ENCODE measurements at regions not wholly inside any gene's neighbourhood (a gene's known extent, or its start where the extent isn't known, plus 50 kb on each side); places are given as distances from the start of the nearest gene placed in this dataset.

DNA sequence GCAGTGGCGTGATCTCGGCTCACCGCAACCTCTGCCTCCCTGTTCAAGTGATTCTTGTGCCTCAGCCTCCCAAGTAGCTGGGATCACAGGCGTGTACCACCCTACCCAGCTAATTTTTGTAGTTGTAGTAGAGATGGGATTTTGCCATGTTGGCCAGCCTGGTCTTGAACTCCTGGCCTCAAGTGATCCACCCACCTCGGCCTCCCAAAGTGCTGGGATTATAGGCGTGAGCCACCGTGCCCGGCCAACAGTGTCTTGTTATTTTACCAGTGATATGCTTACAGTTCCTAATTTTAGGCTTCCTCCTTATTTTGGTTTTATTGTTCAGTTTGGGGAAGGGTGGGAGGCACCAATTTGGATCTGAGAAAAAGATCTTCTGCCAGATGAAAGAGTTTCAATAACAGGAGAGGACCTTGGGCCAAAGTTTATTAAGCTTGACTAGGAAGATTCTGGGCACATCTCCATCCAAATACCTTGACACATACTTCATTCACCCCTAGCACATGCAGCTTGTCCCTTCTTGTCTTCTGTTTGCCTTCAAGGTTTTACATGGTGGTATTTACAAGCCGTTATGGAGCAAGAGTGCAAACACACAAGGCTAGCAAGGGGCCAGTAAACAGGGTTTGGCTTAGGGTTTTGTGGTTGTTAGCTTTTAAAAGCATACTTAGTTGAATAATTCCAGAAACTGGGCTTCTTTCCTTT is 168.1 kb upstream of the DMRT1 start:
- POLR2A ChIA-PET = no interaction called here
- Histone ChIP-seq H3K9ac (replicated peaks; ENCODE audit: extremely low read depth, insufficient read depth, low read length) (no peak overlapping the region), H3K79me2 (ENCODE audit: control insufficient read depth, insufficient read depth, low read length) (no peaks in the 10 kb centered on the region), H3K27ac (ENCODE audit: insufficient read depth, low read depth, low read length) (no peak overlapping the region), H3K4me3 (replicated peaks in 1 of 3; ENCODE audit: insufficient read depth in 1 of 3, low read depth in 1 of 3, low read length in 3 of 3) (no peak overlapping the region), H3K9me3 (replicated peaks; ENCODE audit: control insufficient read depth, insufficient read depth, low read length) (no peaks in the 10 kb centered on the region), H3K4me1 (ENCODE audit: control insufficient read depth, extremely low read depth, insufficient read depth, low read length) (peaks cover 18% of the 10 kb centered on the region), H3K36me3 (ENCODE audit: control insufficient read depth in 2 of 2, extremely low read depth in 1 of 2, insufficient read depth in 2 of 2, low read length in 2 of 2) (no peaks in the 10 kb centered on the region), H3K27me3 (ENCODE audit: control insufficient read depth in 2 of 2, insufficient read depth in 2 of 2, low read length in 2 of 2) (no peaks in the 10 kb centered on the region), H3K4me2 (ENCODE audit: insufficient read depth, low read length) (no peak overlapping the region), H4K20me1 (replicated peaks; ENCODE audit: control insufficient read depth, extremely low read depth, insufficient read depth, low read length) (no peaks in the 10 kb centered on the region), H3K9me1 (replicated peaks; ENCODE audit: control insufficient read depth, extremely low read depth, insufficient read depth, low read length) (no peaks in the 10 kb centered on the region), H2AFZ (ENCODE audit: low read depth, low read length) (peak overlapping the region; percentile 11)
- no peak for DNase-seq (ENCODE audit: low read depth, low spot score)
- intact Hi-C loops (cut with micrococcal nuclease) (no loop called here), dilution Hi-C loops (cut with MboI; ENCODE audit: extremely low pct_ligation_motif_present, low sequenced_read_pairs) (no loop called here)
- CTCF ChIA-PET = no interaction called here
- BruUV-seq (replicated peaks) = no TSS peak
- no peak for FAIRE-seq
- TF ChIP-seq, protein P1, sequence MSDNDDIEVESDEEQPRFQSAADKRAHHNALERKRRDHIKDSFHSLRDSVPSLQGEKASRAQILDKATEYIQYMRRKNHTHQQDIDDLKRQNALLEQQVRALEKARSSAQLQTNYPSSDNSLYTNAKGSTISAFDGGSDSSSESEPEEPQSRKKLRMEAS (IDR thresholded peaks at IDR 0.05; ENCODE audit: insufficient read depth, insufficient read length) = no peak
- no peak for TF ChIP-seq GATA2 (IDR thresholded peaks at IDR 0.05; ENCODE audit: insufficient read depth, insufficient read length, low read depth, low read length)
- no peak for TF ChIP-seq POLR2A (IDR thresholded peaks at IDR 0.05; ENCODE audit: low read depth, low read length)
- no peak for TF ChIP-seq MYC (IDR thresholded peaks at IDR 0.05; ENCODE audit: low read depth, low read length)
- TF ChIP-seq EZH2 (IDR thresholded peaks at IDR 0.05; ENCODE audit: borderline replicate concordance, low read depth, low read length, severe bottlenecking) = no peak

DNA sequence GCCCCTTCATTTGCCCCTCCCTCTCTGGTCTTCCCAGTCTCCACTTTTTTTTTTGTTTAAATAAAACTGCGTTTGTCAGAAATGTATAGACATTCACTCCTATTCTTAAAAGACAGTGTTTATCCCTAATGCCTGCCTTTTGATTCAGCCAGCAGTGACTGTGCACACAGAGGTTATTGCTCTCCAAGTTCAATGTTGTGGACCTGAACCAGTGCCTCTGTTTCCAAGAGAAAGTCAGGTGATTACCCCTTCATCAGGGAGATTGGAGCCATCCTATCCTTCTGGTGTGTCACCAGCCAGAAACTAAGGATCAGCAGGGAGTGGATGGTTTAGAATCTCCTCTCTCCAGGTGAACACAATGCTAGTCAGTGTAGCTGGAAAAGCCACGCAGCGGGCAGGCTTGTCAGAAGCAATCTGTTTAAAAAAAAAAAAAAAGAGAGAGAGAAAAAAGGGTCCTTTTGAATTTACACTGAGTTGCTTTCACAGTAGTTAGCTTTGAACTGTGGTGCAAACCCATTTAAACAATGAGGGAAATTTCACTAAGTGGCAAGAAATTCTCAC is 167.5 kb upstream of the DMRT1 start:
- Histone ChIP-seq H3K4me1 (ENCODE audit: control insufficient read depth, extremely low read depth, insufficient read depth, low read length) (peaks cover 18% of the 10 kb centered on the region), H3K79me2 (ENCODE audit: control insufficient read depth, insufficient read depth, low read length) (no peaks in the 10 kb centered on the region), H4K20me1 (replicated peaks; ENCODE audit: control insufficient read depth, extremely low read depth, insufficient read depth, low read length) (no peaks in the 10 kb centered on the region), H3K9ac (replicated peaks; ENCODE audit: extremely low read depth, insufficient read depth, low read length) (no peak overlapping the region), H2AFZ (ENCODE audit: low read depth, low read length) (peak overlapping the region; percentile 77), H3K4me2 (ENCODE audit: insufficient read depth, low read length) (no peak overlapping the region), H3K9me1 (replicated peaks; ENCODE audit: control insufficient read depth, extremely low read depth, insufficient read depth, low read length) (no peaks in the 10 kb centered on the region), H3K9me3 (replicated peaks; ENCODE audit: control insufficient read depth, insufficient read depth, low read length) (no peaks in the 10 kb centered on the region), H3K4me3 (replicated peaks in 1 of 3; ENCODE audit: insufficient read depth in 1 of 3, low read depth in 1 of 3, low read length in 3 of 3) (no peak overlapping the region), H3K27me3 (ENCODE audit: control insufficient read depth in 2 of 2, insufficient read depth in 2 of 2, low read length in 2 of 2) (no peaks in the 10 kb centered on the region), H3K36me3 (ENCODE audit: control insufficient read depth in 2 of 2, extremely low read depth in 1 of 2, insufficient read depth in 2 of 2, low read length in 2 of 2) (no peaks in the 10 kb centered on the region), H3K27ac (ENCODE audit: insufficient read depth, low read depth, low read length) (no peak overlapping the region)
- no TSS peak for BruUV-seq (replicated peaks)
- intact Hi-C loops (cut with micrococcal nuclease) (no loop called here), dilution Hi-C loops (cut with MboI; ENCODE audit: extremely low pct_ligation_motif_present, low sequenced_read_pairs) (no loop called here)
- CTCF ChIA-PET = no interaction called here
- DNase-seq (ENCODE audit: low read depth, low spot score) (no peak), FAIRE-seq (no peak)
- TF ChIP-seq POLR2A (IDR thresholded peaks at IDR 0.05; ENCODE audit: low read depth, low read length) (no peak), JUN (IDR thresholded peaks at IDR 0.05; ENCODE audit: borderline replicate concordance, insufficient read depth, insufficient read length, low read depth) (no peak), EZH2 (IDR thresholded peaks at IDR 0.05; ENCODE audit: borderline replicate concordance, low read depth, low read length, severe bottlenecking) (no peak), MYC (IDR thresholded peaks at IDR 0.05; ENCODE audit: low read depth, low read length) (no peak), GATA2 (IDR thresholded peaks at IDR 0.05; ENCODE audit: insufficient read depth, insufficient read length, low read depth, low read length) (no peak), POLR2AphosphoS5 (IDR thresholded peaks at IDR 0.05; ENCODE audit: insufficient read depth, low read depth, low read length) (no peak), FOS (IDR thresholded peaks at IDR 0.05; ENCODE audit: borderline replicate concordance, insufficient read depth, low read length) (no peak)
- TF ChIP-seq, protein P2, sequence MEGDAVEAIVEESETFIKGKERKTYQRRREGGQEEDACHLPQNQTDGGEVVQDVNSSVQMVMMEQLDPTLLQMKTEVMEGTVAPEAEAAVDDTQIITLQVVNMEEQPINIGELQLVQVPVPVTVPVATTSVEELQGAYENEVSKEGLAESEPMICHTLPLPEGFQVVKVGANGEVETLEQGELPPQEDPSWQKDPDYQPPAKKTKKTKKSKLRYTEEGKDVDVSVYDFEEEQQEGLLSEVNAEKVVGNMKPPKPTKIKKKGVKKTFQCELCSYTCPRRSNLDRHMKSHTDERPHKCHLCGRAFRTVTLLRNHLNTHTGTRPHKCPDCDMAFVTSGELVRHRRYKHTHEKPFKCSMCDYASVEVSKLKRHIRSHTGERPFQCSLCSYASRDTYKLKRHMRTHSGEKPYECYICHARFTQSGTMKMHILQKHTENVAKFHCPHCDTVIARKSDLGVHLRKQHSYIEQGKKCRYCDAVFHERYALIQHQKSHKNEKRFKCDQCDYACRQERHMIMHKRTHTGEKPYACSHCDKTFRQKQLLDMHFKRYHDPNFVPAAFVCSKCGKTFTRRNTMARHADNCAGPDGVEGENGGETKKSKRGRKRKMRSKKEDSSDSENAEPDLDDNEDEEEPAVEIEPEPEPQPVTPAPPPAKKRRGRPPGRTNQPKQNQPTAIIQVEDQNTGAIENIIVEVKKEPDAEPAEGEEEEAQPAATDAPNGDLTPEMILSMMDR (IDR thresholded peaks at IDR 0.05; ENCODE audit: extremely low read depth in 1 of 2, insufficient read depth in 1 of 2, low read depth in 1 of 2, low read length in 2 of 2) = no peak
- TF ChIP-seq, protein P1 (IDR thresholded peaks at IDR 0.05; ENCODE audit: insufficient read depth, insufficient read length) = no peak
- POLR2A ChIA-PET = interaction anchor here (0.7 kb wide), 1 partner anchor 12 kb away, joined by 4 read pairs; no protein-coding TSS in a partner anchor

Measured in endothelial cell of umbilical vein (primary cell).